Osteoblast (primary cell): ENCODE measurements at regions not wholly inside any gene's neighbourhood (a gene's known extent, or its start where the extent isn't known, plus 50 kb on each side); places are given as distances from the start of the nearest gene placed in this dataset.

ENCODE experiments used
- DNase-seq: peaks from one replicate; pipeline ENCODE4 v3.0.0; 2011; ENCODE audit warnings: low spot score, mixed read lengths; ENCODE audit not compliant: insufficient read length; ENCODE audit errors: missing footprints
- H2AFZ ChIP-seq: 2 replicates; pipeline ENCODE4 v1.6.0; 2011; ENCODE audit warnings: mild to moderate bottlenecking, low read length
- H3K27ac ChIP-seq: 2 replicates; pipeline ENCODE4 v1.5.1; 2011; ENCODE audit warnings: mild to moderate bottlenecking, low read depth, low read length, moderate library complexity
- H3K27me3 ChIP-seq: 2 replicates; pipeline ENCODE4 v1.6.0; 2012; ENCODE audit warnings: mild to moderate bottlenecking, control low read depth, inconsistent platforms, low read length, moderate library complexity; ENCODE audit not compliant: insufficient read depth
- H3K36me3 ChIP-seq: 2 replicates; pipeline ENCODE4 v1.5.1; 2011; ENCODE audit warnings: mild to moderate bottlenecking, low read length, control low read depth, moderate library complexity; ENCODE audit not compliant: insufficient read depth
- H3K4me1 ChIP-seq: 2 replicates; pipeline ENCODE4 v1.5.1; 2011; ENCODE audit warnings: mild to moderate bottlenecking, low read length, control low read depth, moderate library complexity; ENCODE audit not compliant: insufficient read depth
- H3K4me2 ChIP-seq: 2 replicates; pipeline ENCODE4 v1.6.0; 2011; ENCODE audit warnings: mild to moderate bottlenecking, low read length; ENCODE audit not compliant: insufficient read depth
- H3K4me3 ChIP-seq: fragments of 200-600 bp; sonication (generic); 3 replicates; pipeline ENCODE4 v1.5.1; 2012; ENCODE audit warnings: mild to moderate bottlenecking, low read length, inconsistent platforms; ENCODE audit not compliant: insufficient read depth
- H3K79me2 ChIP-seq: 2 replicates; pipeline ENCODE4 v1.6.0; 2012; ENCODE audit warnings: mild to moderate bottlenecking, low read length, control low read depth, inconsistent platforms; ENCODE audit not compliant: insufficient read depth
- H3K9me3 ChIP-seq: 2 replicates; pipeline ENCODE4 v1.5.1; 2011; ENCODE audit warnings: low read depth, low read length, control low read depth
- H4K20me1 ChIP-seq: 2 replicates; pipeline ENCODE4 v1.6.0; 2012; ENCODE audit warnings: mild to moderate bottlenecking, low read length, control low read depth; ENCODE audit not compliant: insufficient read depth
- CTCF ChIP-seq: IDR thresholded peaks from 2 replicates; pipeline ENCODE4 v1.5.1; 2011; ENCODE audit warnings: mild to moderate bottlenecking, low read depth, low read length, moderate library complexity; ENCODE audit errors: extremely low read depth

- Histone ChIP-seq H3K79me2 (no peaks in the 10 kb centered on the region), H3K4me1 (no peaks in the 10 kb centered on the region), H3K36me3 (no peaks in the 10 kb centered on the region), H3K4me2 (no peak overlapping the region), H3K4me3 (no peak overlapping the region), H2AFZ (no peak overlapping the region), H3K27ac (no peak overlapping the region), H3K9me3 (no peaks in the 10 kb centered on the region), H3K27me3 (no peaks in the 10 kb centered on the region), H4K20me1 (no peaks in the 10 kb centered on the region)
- TF ChIP-seq CTCF, result peak; percentile 49
- peak; percentile 22 for DNase-seq
These were observed 469.4 kb upstream of the ROBO2 start for GRCh38 chr3:76570436-76571057.

- DNase-seq, result no peak
- no peaks in the 10 kb centered on the region for H3K36me3 ChIP-seq
- no peaks in the 10 kb centered on the region for H3K9me3 ChIP-seq
- no peak overlapping the region for H3K4me3 ChIP-seq
- H3K79me2 ChIP-seq, result no peaks in the 10 kb centered on the region
- no peak overlapping the region for H3K4me2 ChIP-seq
- no peaks in the 10 kb centered on the region for H4K20me1 ChIP-seq
- H3K27me3 ChIP-seq, result no peaks in the 10 kb centered on the region
- H2AFZ ChIP-seq, result no peak overlapping the region
- TF ChIP-seq CTCF, result no peak
- H3K27ac ChIP-seq, result no peak overlapping the region
- no peaks in the 10 kb centered on the region for H3K4me1 ChIP-seq
These were observed 463.7 kb upstream of the ROBO2 start for GRCh38 chr3:76576201-76576600.

- Histone ChIP-seq H3K4me2 (no peak overlapping the region), H3K4me3 (no peak overlapping the region), H3K9me3 (no peaks in the 10 kb centered on the region), H3K27me3 (no peaks in the 10 kb centered on the region), H3K79me2 (no peaks in the 10 kb centered on the region), H4K20me1 (no peaks in the 10 kb centered on the region), H2AFZ (no peak overlapping the region), H3K36me3 (no peaks in the 10 kb centered on the region), H3K27ac (no peak overlapping the region), H3K4me1 (no peaks in the 10 kb centered on the region)
- TF ChIP-seq CTCF, result no peak
- DNase-seq, result no peak
These were observed 457.8 kb upstream of the ROBO2 start for GRCh38 chr3:76582098-76582497.

GRCh38 chr3:76582632-76583378 is 457.1 kb upstream of the ROBO2 start:
- Histone ChIP-seq H2AFZ (no peak overlapping the region), H3K27me3 (no peaks in the 10 kb centered on the region), H3K9me3 (no peaks in the 10 kb centered on the region), H3K4me2 (no peak overlapping the region), H3K4me3 (no peak overlapping the region), H3K4me1 (no peaks in the 10 kb centered on the region), H3K36me3 (no peaks in the 10 kb centered on the region), H4K20me1 (no peaks in the 10 kb centered on the region), H3K79me2 (no peaks in the 10 kb centered on the region), H3K27ac (no peak overlapping the region)
- TF ChIP-seq CTCF, result no peak
- DNase-seq, result no peak
